HG03378 (cell line): ENCODE measurements at regions not wholly inside any gene's neighbourhood (a gene's known extent, or its start where the extent isn't known, plus 50 kb on each side); places are given as distances from the start of the nearest gene placed in this dataset.

ENCODE experiments used
- ATAC-seq: cut with Tn5 transposase; IDR thresholded peaks from one replicate; pipeline ENCODE4 v1.9.1; 2021; ENCODE audit warnings: mild to moderate bottlenecking, moderate library complexity; ENCODE audit not compliant: unreplicated experiment

- ATAC-seq, result no peak
Measured at GRCh38 chr15:87634361-87634760, 622.2 kb downstream of the NTRK3 start.

GRCh38 chr15:87633525-87633924 lies 623.0 kb downstream of the NTRK3 start:
- ATAC-seq, result no peak

GRCh38 chr15:87632364-87632763 lies 624.2 kb downstream of the NTRK3 start:
- ATAC-seq, result no peak

GRCh38 chr15:87631775-87632174 lies 624.8 kb downstream of the NTRK3 start:
- ATAC-seq, result no peak

- ATAC-seq, result no peak
Measured at GRCh38 chr15:87631093-87631492, 625.4 kb downstream of the NTRK3 start.

GRCh38 chr15:87628311-87628710 lies 628.2 kb downstream of the NTRK3 start:
- no peak for ATAC-seq

GRCh38 chr15:87626860-87627259 lies 629.7 kb downstream of the NTRK3 start:
- no peak for ATAC-seq

- ATAC-seq, result no peak
Measured at GRCh38 chr15:87623832-87624231, 632.7 kb downstream of the NTRK3 start.

GRCh38 chr15:87620393-87620792 lies 636.1 kb downstream of the NTRK3 start:
- ATAC-seq, result no peak

- no peak for ATAC-seq
Measured at GRCh38 chr15:87619161-87619960, 637.2 kb downstream of the NTRK3 start.

GRCh38 chr15:87618203-87618725 lies 638.3 kb downstream of the NTRK3 start:
- no peak for ATAC-seq

GRCh38 chr15:87614704-87615103 lies 641.8 kb downstream of the NTRK3 start:
- ATAC-seq, result no peak

GRCh38 chr15:87610366-87610765 lies 646.2 kb downstream of the NTRK3 start:
- ATAC-seq, result no peak

- ATAC-seq, result no peak
Measured at GRCh38 chr15:87609894-87610293, 646.6 kb downstream of the NTRK3 start.

GRCh38 chr15:87609474-87609873 lies 647.1 kb downstream of the NTRK3 start:
- no peak for ATAC-seq

- ATAC-seq, result no peak
Measured at GRCh38 chr15:87608238-87609028, 648.1 kb downstream of the NTRK3 start.

- no peak for ATAC-seq
Measured at GRCh38 chr15:87606971-87607370, 649.6 kb downstream of the NTRK3 start.

GRCh38 chr15:87604857-87605446 lies 651.6 kb downstream of the NTRK3 start:
- no peak for ATAC-seq

GRCh38 chr15:87602371-87602770 lies 654.2 kb downstream of the NTRK3 start:
- no peak for ATAC-seq

GRCh38 chr15:87599616-87600015 lies 656.9 kb downstream of the NTRK3 start:
- no peak for ATAC-seq

- ATAC-seq, result no peak
Measured at GRCh38 chr15:87597346-87598052, 659.0 kb downstream of the NTRK3 start.
